ENCODE measurements at regions not wholly inside any gene's neighbourhood (a gene's known extent, or its start where the extent isn't known, plus 50 kb on each side); places are given as distances from the start of the nearest gene placed in this dataset.

DNA sequence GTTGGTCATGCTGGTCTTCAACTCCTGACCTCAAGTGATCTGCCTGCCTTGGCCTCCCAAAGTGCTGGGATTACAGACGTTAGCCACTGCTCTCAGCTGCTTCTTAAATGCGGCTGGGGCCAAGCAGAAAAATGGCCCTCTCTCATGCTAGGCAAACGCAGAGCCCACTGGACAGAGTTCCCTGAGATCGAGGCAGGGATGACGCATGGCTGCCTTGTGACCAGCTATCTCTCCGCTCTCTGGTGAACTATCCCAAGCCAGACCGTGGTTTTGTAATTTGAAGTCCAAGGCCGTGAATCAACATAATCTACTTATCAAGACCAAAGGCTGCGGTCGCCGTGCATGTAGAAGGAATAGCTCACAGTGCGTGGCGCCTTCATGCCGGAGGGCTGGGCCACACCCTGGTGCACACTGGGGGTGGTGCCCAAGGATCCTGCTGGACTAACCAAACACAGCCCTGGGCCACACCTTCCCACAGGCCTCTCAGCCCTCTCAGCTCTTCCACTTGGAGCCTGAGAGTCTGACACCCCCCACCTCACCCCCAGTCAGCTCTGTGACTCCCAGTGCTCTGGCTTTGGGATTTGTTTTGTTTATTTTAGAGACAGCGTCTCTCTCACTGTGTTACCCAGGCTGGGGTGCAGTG lies 88.1 kb upstream of the CUX1 start:
- Histone ChIP-seq H3K27ac (ENCODE audit: poor library complexity, severe bottlenecking) (no peak overlapping the region), H3K4me3 (ENCODE audit: severe bottlenecking) (no peak overlapping the region)

DNA sequence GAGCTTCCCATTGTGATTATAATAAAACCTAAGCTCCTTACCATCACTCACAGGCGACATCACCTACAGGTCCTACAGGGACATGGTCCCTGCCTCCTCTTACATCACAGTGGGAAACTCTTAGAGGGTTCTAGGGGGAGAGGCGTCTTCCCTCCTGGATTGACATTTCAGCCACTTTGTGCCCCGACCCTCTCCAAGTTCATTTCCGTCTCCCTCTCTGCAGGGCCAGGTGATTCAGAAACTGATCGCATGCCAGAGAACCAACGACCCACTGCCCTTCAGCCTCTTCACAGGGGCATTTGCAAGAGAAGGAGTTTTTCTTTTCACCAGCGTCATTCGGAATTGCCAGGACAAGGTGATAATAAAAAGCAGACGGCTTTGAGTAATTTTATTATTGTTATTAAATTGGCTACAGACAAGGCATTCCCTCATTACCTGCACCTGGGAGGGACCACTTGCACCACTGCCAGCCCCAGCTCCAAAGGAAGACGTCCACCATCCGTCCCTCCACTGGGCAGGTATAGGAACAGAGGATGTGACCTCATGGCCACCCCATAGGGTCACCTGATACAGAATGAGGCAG lies 85.8 kb upstream of the CUX1 start:
- H3K36me3 ChIP-seq (ENCODE audit: low read depth): no peaks in the 10 kb centered on the region
- no peak for ATAC-seq (ENCODE audit: low read depth)
- no peak for TF ChIP-seq CTCF (IDR thresholded peaks at IDR 0.05; ENCODE audit: poor library complexity, severe bottlenecking)

More for the DNA sequence above, 88.1 kb upstream of the CUX1 start:
- no peaks in the 10 kb centered on the region for H3K9me3 ChIP-seq (ENCODE audit: severe bottlenecking)
- ATAC-seq (ENCODE audit: low read depth) (peak; percentile 66), DNase-seq (ENCODE audit: low spot score) (no peak)
- no peak for TF ChIP-seq CTCF (IDR thresholded peaks at IDR 0.05; ENCODE audit: poor library complexity, severe bottlenecking)
- no peaks in the 10 kb centered on the region for H3K36me3 ChIP-seq (ENCODE audit: low read depth)
- no peaks in the 10 kb centered on the region for H3K27me3 ChIP-seq (ENCODE audit: insufficient read depth, poor library complexity, severe bottlenecking)
- H3K4me1 ChIP-seq (ENCODE audit: insufficient read depth, poor library complexity, severe bottlenecking): peaks cover 3% of the 10 kb centered on the region

DNA sequence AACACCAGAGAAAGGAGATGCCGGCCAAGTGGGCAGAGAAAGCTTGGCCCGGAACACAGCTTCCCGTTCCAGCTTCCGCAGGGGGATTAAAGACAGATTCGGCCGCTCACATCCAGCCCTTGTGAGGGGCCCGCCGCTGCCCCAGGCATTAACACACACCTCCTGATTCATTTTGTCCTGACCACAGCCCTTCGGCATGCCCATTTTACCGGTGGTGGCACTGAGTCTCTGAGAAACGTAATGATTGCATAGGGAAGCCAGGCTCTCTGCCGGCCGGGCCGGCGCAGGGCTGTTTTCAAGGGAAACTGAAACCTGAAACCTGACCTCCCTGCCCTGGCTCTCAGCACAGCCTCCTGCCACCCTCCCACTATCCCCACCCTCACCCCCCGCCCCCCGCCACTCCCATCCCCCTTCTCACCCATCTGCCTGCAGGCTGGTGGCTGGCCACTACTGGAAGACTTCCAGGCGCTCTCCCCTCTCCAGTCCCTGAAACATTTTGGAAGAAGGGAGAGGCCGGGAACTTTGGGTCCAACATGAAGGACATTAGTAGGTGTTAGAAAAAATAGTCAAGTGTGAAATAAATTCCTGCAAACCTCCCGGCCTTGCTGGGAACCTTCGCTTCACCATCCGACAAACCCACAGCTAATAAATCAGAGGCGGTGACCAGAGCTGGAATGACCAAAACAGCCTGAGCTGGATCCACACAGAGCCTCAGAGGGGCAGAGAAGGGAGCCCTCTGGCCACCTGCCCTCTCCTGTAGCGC lies 83.5 kb upstream of the CUX1 start:
- ATAC-seq (ENCODE audit: low read depth) (peak; percentile 74), DNase-seq (ENCODE audit: low spot score) (no peak)
- H3K4me3 ChIP-seq (ENCODE audit: severe bottlenecking): no peak overlapping the region
- no peak for TF ChIP-seq CTCF (IDR thresholded peaks at IDR 0.05; ENCODE audit: poor library complexity, severe bottlenecking)
- no peaks in the 10 kb centered on the region for H3K36me3 ChIP-seq (ENCODE audit: low read depth)
- H3K27me3 ChIP-seq (ENCODE audit: insufficient read depth, poor library complexity, severe bottlenecking): no peaks in the 10 kb centered on the region
- no peaks in the 10 kb centered on the region for H3K9me3 ChIP-seq (ENCODE audit: severe bottlenecking)
- H3K4me1 ChIP-seq (ENCODE audit: insufficient read depth, poor library complexity, severe bottlenecking): peaks cover 3% of the 10 kb centered on the region
- H3K27ac ChIP-seq (ENCODE audit: poor library complexity, severe bottlenecking): no peak overlapping the region

More for the DNA sequence above, 85.8 kb upstream of the CUX1 start:
- DNase-seq (ENCODE audit: low spot score): no peak
- Histone ChIP-seq H3K27me3 (ENCODE audit: insufficient read depth, poor library complexity, severe bottlenecking) (no peaks in the 10 kb centered on the region), H3K4me1 (ENCODE audit: insufficient read depth, poor library complexity, severe bottlenecking) (peaks cover 3% of the 10 kb centered on the region), H3K4me3 (ENCODE audit: severe bottlenecking) (no peak overlapping the region), H3K9me3 (ENCODE audit: severe bottlenecking) (no peaks in the 10 kb centered on the region), H3K27ac (ENCODE audit: poor library complexity, severe bottlenecking) (no peak overlapping the region)

GRCh38 chr7:101736084-101736483 lies 81.3 kb upstream of the CUX1 start:
- H3K36me3 ChIP-seq (ENCODE audit: low read depth): no peaks in the 10 kb centered on the region
- TF ChIP-seq CTCF (IDR thresholded peaks at IDR 0.05; ENCODE audit: poor library complexity, severe bottlenecking): no peak
- H3K4me1 ChIP-seq (ENCODE audit: insufficient read depth, poor library complexity, severe bottlenecking): peaks cover 13% of the 10 kb centered on the region
- no peaks in the 10 kb centered on the region for H3K27me3 ChIP-seq (ENCODE audit: insufficient read depth, poor library complexity, severe bottlenecking)
- H3K27ac ChIP-seq (ENCODE audit: poor library complexity, severe bottlenecking): no peak overlapping the region
- no peaks in the 10 kb centered on the region for H3K9me3 ChIP-seq (ENCODE audit: severe bottlenecking)
- no peak for DNase-seq (ENCODE audit: low spot score)
- H3K4me3 ChIP-seq (ENCODE audit: severe bottlenecking): no peak overlapping the region
- no peak for ATAC-seq (ENCODE audit: low read depth)
